OCI-LY7 (cell line): ENCODE measurements at regions not wholly inside any gene's neighbourhood (a gene's known extent, or its start where the extent isn't known, plus 50 kb on each side); places are given as distances from the start of the nearest gene placed in this dataset.

ENCODE experiments used
- BruUV-seq: library from RNA; stranded (reverse); fragments of 400-500 nt; replicated peaks from 2 replicates; lab custom pipeline; 2021; lab: Mats Ljungman, UMichigan
- CTCF ChIA-PET: fragments of 300-600 bp; sonication (Branson Sonifier 250); formaldehyde crosslinking; loops from one replicate; lab custom pipeline; 2022; ENCODE audit warnings: antibody characterized with exemption; ENCODE audit not compliant: unreplicated experiment; lab: Charles Lee
- POLR2A ChIA-PET: fragments of 300-600 bp; sonication (Branson Sonifier 250); formaldehyde crosslinking; loops from one replicate; lab custom pipeline; 2022; ENCODE audit warnings: antibody characterized with exemption; lab: Charles Lee
- DNase-seq: peaks from one replicate; pipeline ENCODE4 v3.0.0-alpha.2; 2015; ENCODE audit warnings: low spot score
- H2AFZ ChIP-seq: fragments of 200-600 bp; sonication (generic), shearing (Covaris generic); 2 replicates; pipeline ENCODE4 v1.6.1; 2014; ENCODE audit warnings: mild to moderate bottlenecking, antibody characterized with exemption, low read length, moderate library complexity
- H3K27ac ChIP-seq: fragments of 200-600 bp; sonication (generic); 2 replicates; pipeline ENCODE4 v1.5.1; 2014; ENCODE audit warnings: mixed run types, low read depth, mild to moderate bottlenecking, moderate library complexity, low read length, inconsistent platforms; ENCODE audit not compliant: poor library complexity, severe bottlenecking
- H3K36me3 ChIP-seq: fragments of 200-600 bp; sonication (generic); 2 replicates; pipeline ENCODE4 v1.6.1; 2014; ENCODE audit warnings: mild to moderate bottlenecking, antibody characterized with exemption, low read length, moderate library complexity, mixed read lengths; ENCODE audit not compliant: insufficient read depth
- H3K4me1 ChIP-seq: fragments of 200-600 bp; sonication (generic); 2 replicates; pipeline ENCODE4 v1.5.1; 2014; ENCODE audit warnings: mild to moderate bottlenecking, low read length; ENCODE audit not compliant: insufficient read depth, poor library complexity, severe bottlenecking
- H3K4me2 ChIP-seq: fragments of 200-600 bp; sonication (generic); 2 replicates; pipeline ENCODE4 v1.6.1; 2014; ENCODE audit warnings: mild to moderate bottlenecking, low read length
- H3K4me3 ChIP-seq: fragments of 200-600 bp; sonication (generic); 2 replicates; pipeline ENCODE4 v1.5.1; 2014; ENCODE audit warnings: mild to moderate bottlenecking, low read depth, low read length; ENCODE audit not compliant: poor library complexity, severe bottlenecking
- H3K79me2 ChIP-seq: fragments of 200-600 bp; sonication (generic); 2 replicates; pipeline ENCODE4 v1.6.1; 2016; ENCODE audit warnings: low read depth, mild to moderate bottlenecking, low read length, moderate library complexity, mixed read lengths; ENCODE audit not compliant: insufficient read depth
- H3K9me2 ChIP-seq: fragments of 200-600 bp; sonication (generic); 2 replicates; pipeline ENCODE4 v1.6.1; 2016; ENCODE audit warnings: mild to moderate bottlenecking, low read length, mixed read lengths; ENCODE audit not compliant: insufficient read depth
- H3K9me3 ChIP-seq: fragments of 200-600 bp; sonication (generic); 2 replicates; pipeline ENCODE4 v1.6.1; 2014; ENCODE audit warnings: mild to moderate bottlenecking, mixed run types, low read length, mixed read lengths
- H4K20me1 ChIP-seq: fragments of 200-600 bp; sonication (generic); 2 replicates; pipeline ENCODE4 v1.6.1; 2014; ENCODE audit warnings: mild to moderate bottlenecking, antibody characterized with exemption, low read length, moderate library complexity, mixed read lengths; ENCODE audit not compliant: insufficient read depth
- EZH2phosphoT487 ChIP-seq: fragments of 200-600 bp; sonication (generic); IDR thresholded peaks from 2 replicates; pipeline ENCODE4 v1.6.1; 2018; ENCODE audit warnings: low read depth, borderline replicate concordance, mild to moderate bottlenecking, mixed run types, antibody characterized with exemption, low read length, moderate library complexity, mixed read lengths
- intact Hi-C: fragments of 100-400 bp; cut with micrococcal nuclease; formaldehyde crosslinking; loops from one replicate; pipeline ENCODE4 v1.10.0; 2022; ENCODE audit not compliant: unreplicated experiment
- TF ChIP-seq, protein P1 (sequence below): fragments of 200-600 bp; sonication (generic); conservative IDR thresholded peaks from 2 replicates; pipeline ENCODE4 v1.5.1; 2014; ENCODE audit warnings: mild to moderate bottlenecking, antibody characterized with exemption, low read length, moderate library complexity, mixed read lengths

DNA sequence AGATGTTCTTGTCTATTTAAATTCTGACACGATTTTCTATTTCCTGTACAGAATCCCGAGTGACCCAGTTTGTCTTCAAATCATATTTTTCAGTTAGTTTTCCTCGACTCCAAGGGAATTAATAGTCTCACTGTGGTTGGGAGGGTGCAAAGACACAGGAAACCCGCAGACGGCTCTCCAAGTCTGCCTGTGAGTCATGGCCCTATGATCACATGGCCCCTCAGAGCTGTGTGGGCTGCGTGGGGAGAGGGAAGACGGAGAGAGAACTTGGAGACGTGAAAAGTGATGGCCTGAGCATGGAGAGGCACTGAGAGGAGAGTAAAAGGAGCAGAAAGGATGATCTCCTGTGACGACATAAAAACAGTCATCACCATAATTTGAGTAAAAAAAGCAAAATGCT, 989.9 kb downstream of the DCDC2C start:
- intact Hi-C loops = loop anchor here (5.0 kb wide), 1 partner anchor 56 kb away; no protein-coding TSS in a partner anchor
- BruUV-seq = no TSS peak
- POLR2A ChIA-PET = no interaction called here

DNA sequence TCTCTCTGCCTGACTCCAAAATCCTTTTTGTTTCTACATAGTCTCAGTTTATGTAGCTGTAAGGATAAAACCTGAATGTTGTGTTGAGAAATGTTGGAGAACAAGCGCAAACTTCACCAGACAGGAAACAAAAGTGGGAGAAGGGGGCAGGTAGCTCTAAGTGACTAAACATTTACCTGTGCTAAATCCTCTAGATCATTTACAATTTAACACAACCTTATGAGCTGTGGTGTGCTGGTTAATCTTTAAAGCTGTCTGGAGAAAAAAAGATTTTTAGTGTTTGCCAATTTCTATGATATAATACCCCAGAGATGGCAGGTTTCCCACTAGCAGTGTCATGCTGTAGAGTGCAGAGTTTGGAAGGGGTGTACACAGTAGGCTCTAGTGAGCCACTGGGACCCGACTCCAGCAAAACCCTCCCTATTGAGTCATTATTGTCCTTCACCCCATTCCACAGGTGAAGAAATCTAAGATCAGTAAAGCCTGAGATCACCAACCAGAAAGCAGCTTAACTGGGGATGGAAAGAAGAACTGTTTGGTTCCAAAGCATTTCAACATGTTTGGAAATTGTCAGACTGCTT, 992.0 kb downstream of the DCDC2C start:
- no peaks in the 10 kb centered on the region for H3K4me1 ChIP-seq
- TF ChIP-seq, protein P1, sequence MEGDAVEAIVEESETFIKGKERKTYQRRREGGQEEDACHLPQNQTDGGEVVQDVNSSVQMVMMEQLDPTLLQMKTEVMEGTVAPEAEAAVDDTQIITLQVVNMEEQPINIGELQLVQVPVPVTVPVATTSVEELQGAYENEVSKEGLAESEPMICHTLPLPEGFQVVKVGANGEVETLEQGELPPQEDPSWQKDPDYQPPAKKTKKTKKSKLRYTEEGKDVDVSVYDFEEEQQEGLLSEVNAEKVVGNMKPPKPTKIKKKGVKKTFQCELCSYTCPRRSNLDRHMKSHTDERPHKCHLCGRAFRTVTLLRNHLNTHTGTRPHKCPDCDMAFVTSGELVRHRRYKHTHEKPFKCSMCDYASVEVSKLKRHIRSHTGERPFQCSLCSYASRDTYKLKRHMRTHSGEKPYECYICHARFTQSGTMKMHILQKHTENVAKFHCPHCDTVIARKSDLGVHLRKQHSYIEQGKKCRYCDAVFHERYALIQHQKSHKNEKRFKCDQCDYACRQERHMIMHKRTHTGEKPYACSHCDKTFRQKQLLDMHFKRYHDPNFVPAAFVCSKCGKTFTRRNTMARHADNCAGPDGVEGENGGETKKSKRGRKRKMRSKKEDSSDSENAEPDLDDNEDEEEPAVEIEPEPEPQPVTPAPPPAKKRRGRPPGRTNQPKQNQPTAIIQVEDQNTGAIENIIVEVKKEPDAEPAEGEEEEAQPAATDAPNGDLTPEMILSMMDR = no peak
- TF ChIP-seq EZH2phosphoT487 = no peak
- no peak overlapping the region for H3K27ac ChIP-seq
- CTCF ChIA-PET = interaction anchor here (0.6 kb wide), 1 partner anchor 282 kb away, joined by 5 read pairs; no protein-coding TSS in a partner anchor
- H3K9me3 ChIP-seq = no peaks in the 10 kb centered on the region
- H3K4me3 ChIP-seq = no peak overlapping the region
- POLR2A ChIA-PET = interaction anchor here (0.7 to 1.1 kb wide), 4 partner anchors 19 to 837 kb away, joined by 3 to 4 read pairs (median 4); no protein-coding TSS in a partner anchor
- H3K36me3 ChIP-seq = no peaks in the 10 kb centered on the region
- H3K4me2 ChIP-seq = no peak overlapping the region
- H3K79me2 ChIP-seq = no peaks in the 10 kb centered on the region
- intact Hi-C loops = no loop called here
- no peaks in the 10 kb centered on the region for H4K20me1 ChIP-seq
- BruUV-seq = no TSS peak
- no peak overlapping the region for H2AFZ ChIP-seq
- no peaks in the 10 kb centered on the region; the same call in 1 of the 2 replicates for H3K9me2 ChIP-seq
- DNase-seq = no peak

More for the DNA sequence above, 989.9 kb downstream of the DCDC2C start:
- CTCF ChIA-PET = no interaction called here
- no peak for DNase-seq
- H3K4me3 ChIP-seq = no peak overlapping the region
- H3K79me2 ChIP-seq = no peaks in the 10 kb centered on the region
- no peak for TF ChIP-seq EZH2phosphoT487
- TF ChIP-seq, protein P1 = no peak
- H3K9me3 ChIP-seq = no peaks in the 10 kb centered on the region
- no peak overlapping the region for H3K4me2 ChIP-seq
- H3K9me2 ChIP-seq = no peaks in the 10 kb centered on the region; the same call in 1 of the 2 replicates
- no peaks in the 10 kb centered on the region for H3K36me3 ChIP-seq
- no peaks in the 10 kb centered on the region for H4K20me1 ChIP-seq
- H3K4me1 ChIP-seq = no peaks in the 10 kb centered on the region
- no peak overlapping the region for H2AFZ ChIP-seq
- no peak overlapping the region for H3K27ac ChIP-seq

DNA sequence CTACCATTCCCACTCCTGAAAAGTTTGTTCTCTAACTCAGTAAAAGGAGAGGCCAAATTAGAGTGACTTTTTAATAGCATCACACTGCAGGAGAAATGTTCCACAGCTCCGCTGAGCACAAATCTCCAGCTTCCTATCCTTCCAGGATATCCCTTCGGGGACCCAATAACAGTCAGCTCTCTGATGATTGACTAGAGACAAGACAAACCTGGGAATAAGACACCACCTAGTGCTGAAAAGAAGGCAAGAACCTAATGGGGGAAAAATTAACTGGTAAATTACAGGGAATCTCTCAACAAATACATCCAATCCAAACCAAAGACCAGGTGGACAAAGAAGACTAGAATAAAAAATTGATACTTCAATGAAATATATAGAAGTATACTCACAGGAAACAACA, 977.1 kb upstream of the SOX11 start:
- DNase-seq = peak; percentile 22
- no peaks in the 10 kb centered on the region for H3K79me2 ChIP-seq
- H3K9me3 ChIP-seq = 0 out of 2 replicates have a peak, but pooled peaks cover 5% of the 10 kb centered on the region
- no peak overlapping the region for H2AFZ ChIP-seq
- H3K4me3 ChIP-seq = no peak overlapping the region
- no peak for TF ChIP-seq EZH2phosphoT487
- TF ChIP-seq, protein P1 = peak; percentile 77
- no TSS peak for BruUV-seq
- no peaks in the 10 kb centered on the region for H3K36me3 ChIP-seq
- POLR2A ChIA-PET = no interaction called here
- H3K27ac ChIP-seq = no peak overlapping the region
- H3K4me1 ChIP-seq = no peaks in the 10 kb centered on the region
- no peaks in the 10 kb centered on the region for H3K9me2 ChIP-seq
- no peak overlapping the region for H3K4me2 ChIP-seq
- CTCF ChIA-PET = no interaction called here
- no peaks in the 10 kb centered on the region for H4K20me1 ChIP-seq
- intact Hi-C loops = loop anchor here (2.0 to 10.0 kb wide), 2 partner anchors 330 to 756 kb away; no protein-coding TSS in a partner anchor
